ENCODE measurements at regions not wholly inside any gene's neighbourhood (a gene's known extent, or its start where the extent isn't known, plus 50 kb on each side); places are given as distances from the start of the nearest gene placed in this dataset.

- no peak for DNase-seq
These were observed 473.3 kb upstream of the NRP1 start for GRCh38 chr10:33807531-33808359.

- DNase-seq: no peak
These were observed 471.4 kb upstream of the NRP1 start for GRCh38 chr10:33805831-33806230.

GRCh38 chr10:33804584-33804983 is 470.1 kb upstream of the NRP1 start:
- no peak for DNase-seq

GRCh38 chr10:33803248-33803647 is 468.8 kb upstream of the NRP1 start:
- no peak for DNase-seq

GRCh38 chr10:33802566-33802965 is 468.1 kb upstream of the NRP1 start:
- no peak for DNase-seq

GRCh38 chr10:33801705-33802104 is 467.2 kb upstream of the NRP1 start:
- no peak for DNase-seq

- no peak for DNase-seq
These were observed 466.5 kb upstream of the NRP1 start for GRCh38 chr10:33800986-33801385.

GRCh38 chr10:33800545-33800944 is 466.1 kb upstream of the NRP1 start:
- no peak for DNase-seq

GRCh38 chr10:33799944-33800323 is 465.5 kb upstream of the NRP1 start:
- no peak for DNase-seq

- no peak for DNase-seq
These were observed 464.9 kb upstream of the NRP1 start for GRCh38 chr10:33799281-33799943.

GRCh38 chr10:33798754-33799153 is 464.3 kb upstream of the NRP1 start:
- DNase-seq: no peak

GRCh38 chr10:33796680-33797079 is 462.2 kb upstream of the NRP1 start:
- DNase-seq: no peak

GRCh38 chr10:33795529-33795928 is 461.1 kb upstream of the NRP1 start:
- DNase-seq: no peak

GRCh38 chr10:33794460-33794859 is 460.0 kb upstream of the NRP1 start:
- no peak for DNase-seq

- no peak for DNase-seq
These were observed 459.3 kb upstream of the NRP1 start for GRCh38 chr10:33793793-33794192.

- DNase-seq: no peak
These were observed 456.8 kb upstream of the NRP1 start for GRCh38 chr10:33791272-33791660.

GRCh38 chr10:33790521-33791271 is 456.2 kb upstream of the NRP1 start:
- DNase-seq: no peak

- no peak for DNase-seq
These were observed 449.1 kb upstream of the NRP1 start for GRCh38 chr10:33783557-33783956.

- no peak for DNase-seq
These were observed 448.6 kb upstream of the NRP1 start for GRCh38 chr10:33783078-33783477.

GRCh38 chr10:33781606-33782395 is 447.3 kb upstream of the NRP1 start:
- no peak for DNase-seq

- no peak for DNase-seq
These were observed 446.5 kb upstream of the NRP1 start for GRCh38 chr10:33780961-33781360.

GRCh38 chr10:33777223-33777622 is 442.8 kb upstream of the NRP1 start:
- DNase-seq: no peak
